ENCODE measurements at regions not wholly inside any gene's neighbourhood (a gene's known extent, or its start where the extent isn't known, plus 50 kb on each side); places are given as distances from the start of the nearest gene placed in this dataset.

DNA sequence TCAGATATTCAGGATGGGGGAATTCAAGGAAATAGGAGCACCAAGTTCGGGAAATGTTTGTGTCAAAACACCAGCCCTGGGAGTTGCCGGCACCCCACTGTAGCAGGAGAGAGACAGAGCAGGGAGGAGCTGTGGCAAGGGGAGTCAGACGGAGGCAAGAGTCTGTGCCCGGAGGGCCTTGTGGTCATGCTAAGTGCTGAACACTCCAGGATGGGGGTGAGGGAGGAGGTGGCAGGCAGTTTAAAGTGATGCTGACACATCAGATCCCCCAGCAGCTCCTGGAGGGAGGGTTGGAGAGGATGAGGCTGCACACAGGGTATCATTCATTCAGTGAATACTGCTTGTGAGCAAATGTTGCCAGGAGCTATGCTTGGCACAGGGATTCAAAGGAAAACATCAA lies 150.3 kb upstream of the ETV3 start:
- intact Hi-C loops (cut with micrococcal nuclease), result no loop called here
- no peaks in the 10 kb centered on the region for H3K27me3 ChIP-seq (ENCODE audit: control insufficient read depth in 2 of 2, insufficient read depth in 2 of 2, low read length in 2 of 2)

More for the DNA sequence above, 150.3 kb upstream of the ETV3 start:
- dilution Hi-C loops (cut with MboI; ENCODE audit: extremely low pct_ligation_motif_present, low sequenced_read_pairs), result no loop called here
- ChIA-PET CTCF (no interaction called here), POLR2A (no interaction called here)
- Histone ChIP-seq H3K36me3 (ENCODE audit: control insufficient read depth in 2 of 2, extremely low read depth in 1 of 2, insufficient read depth in 2 of 2, low read length in 2 of 2) (no peaks in the 10 kb centered on the region), H3K4me2 (ENCODE audit: insufficient read depth, low read length) (no peak overlapping the region), H3K9me3 (replicated peaks; ENCODE audit: control insufficient read depth, insufficient read depth, low read length) (no peaks in the 10 kb centered on the region), H3K9me1 (replicated peaks; ENCODE audit: control insufficient read depth, extremely low read depth, insufficient read depth, low read length) (no peaks in the 10 kb centered on the region), H3K4me1 (ENCODE audit: control insufficient read depth, extremely low read depth, insufficient read depth, low read length) (no peaks in the 10 kb centered on the region), H4K20me1 (replicated peaks; ENCODE audit: control insufficient read depth, extremely low read depth, insufficient read depth, low read length) (no peaks in the 10 kb centered on the region), H3K4me3 (replicated peaks in 1 of 3; ENCODE audit: insufficient read depth in 1 of 3, low read depth in 1 of 3, low read length in 3 of 3) (no peak overlapping the region), H3K9ac (replicated peaks; ENCODE audit: extremely low read depth, insufficient read depth, low read length) (no peak overlapping the region), H3K27ac (ENCODE audit: insufficient read depth, low read depth, low read length) (no peak overlapping the region), H3K79me2 (ENCODE audit: control insufficient read depth, insufficient read depth, low read length) (no peaks in the 10 kb centered on the region), H2AFZ (ENCODE audit: low read depth, low read length) (no peak overlapping the region)
- TF ChIP-seq EZH2 (IDR thresholded peaks at IDR 0.05; ENCODE audit: borderline replicate concordance, low read depth, low read length, severe bottlenecking), result no peak
- TF ChIP-seq, protein P1, sequence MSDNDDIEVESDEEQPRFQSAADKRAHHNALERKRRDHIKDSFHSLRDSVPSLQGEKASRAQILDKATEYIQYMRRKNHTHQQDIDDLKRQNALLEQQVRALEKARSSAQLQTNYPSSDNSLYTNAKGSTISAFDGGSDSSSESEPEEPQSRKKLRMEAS (IDR thresholded peaks at IDR 0.05; ENCODE audit: insufficient read depth, insufficient read length), result no peak
- TF ChIP-seq POLR2AphosphoS5 (IDR thresholded peaks at IDR 0.05; ENCODE audit: insufficient read depth, low read depth, low read length), result no peak
- no peak for TF ChIP-seq JUN (IDR thresholded peaks at IDR 0.05; ENCODE audit: borderline replicate concordance, insufficient read depth, insufficient read length, low read depth)
- TF ChIP-seq, protein P2, sequence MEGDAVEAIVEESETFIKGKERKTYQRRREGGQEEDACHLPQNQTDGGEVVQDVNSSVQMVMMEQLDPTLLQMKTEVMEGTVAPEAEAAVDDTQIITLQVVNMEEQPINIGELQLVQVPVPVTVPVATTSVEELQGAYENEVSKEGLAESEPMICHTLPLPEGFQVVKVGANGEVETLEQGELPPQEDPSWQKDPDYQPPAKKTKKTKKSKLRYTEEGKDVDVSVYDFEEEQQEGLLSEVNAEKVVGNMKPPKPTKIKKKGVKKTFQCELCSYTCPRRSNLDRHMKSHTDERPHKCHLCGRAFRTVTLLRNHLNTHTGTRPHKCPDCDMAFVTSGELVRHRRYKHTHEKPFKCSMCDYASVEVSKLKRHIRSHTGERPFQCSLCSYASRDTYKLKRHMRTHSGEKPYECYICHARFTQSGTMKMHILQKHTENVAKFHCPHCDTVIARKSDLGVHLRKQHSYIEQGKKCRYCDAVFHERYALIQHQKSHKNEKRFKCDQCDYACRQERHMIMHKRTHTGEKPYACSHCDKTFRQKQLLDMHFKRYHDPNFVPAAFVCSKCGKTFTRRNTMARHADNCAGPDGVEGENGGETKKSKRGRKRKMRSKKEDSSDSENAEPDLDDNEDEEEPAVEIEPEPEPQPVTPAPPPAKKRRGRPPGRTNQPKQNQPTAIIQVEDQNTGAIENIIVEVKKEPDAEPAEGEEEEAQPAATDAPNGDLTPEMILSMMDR (IDR thresholded peaks at IDR 0.05; ENCODE audit: extremely low read depth in 1 of 2, insufficient read depth in 1 of 2, low read depth in 1 of 2, low read length in 2 of 2), result no peak
- no peak for TF ChIP-seq POLR2A (IDR thresholded peaks at IDR 0.05; ENCODE audit: low read depth, low read length)
- no peak for TF ChIP-seq GATA2 (IDR thresholded peaks at IDR 0.05; ENCODE audit: insufficient read depth, insufficient read length, low read depth, low read length)
- no peak for TF ChIP-seq FOS (IDR thresholded peaks at IDR 0.05; ENCODE audit: borderline replicate concordance, insufficient read depth, low read length)
- TF ChIP-seq MYC (IDR thresholded peaks at IDR 0.05; ENCODE audit: low read depth, low read length), result no peak
- FAIRE-seq, result no peak
- BruUV-seq (replicated peaks), result no TSS peak
- DNase-seq (ENCODE audit: low read depth, low spot score), result no peak

All from endothelial cell of umbilical vein (primary cell).